Panc1 (cell line): ENCODE measurements at regions not wholly inside any gene's neighbourhood (a gene's known extent, or its start where the extent isn't known, plus 50 kb on each side); places are given as distances from the start of the nearest gene placed in this dataset.

Experiments used
- POLR2AphosphoS5 ChIP-seq: IDR thresholded peaks from 2 replicates; pipeline ENCODE4 v1.6.1; 2012; ENCODE audit warnings: mild to moderate bottlenecking, low read depth, low read length, moderate library complexity
- SIN3A ChIP-seq: IDR thresholded peaks from 2 replicates; pipeline ENCODE4 v1.6.1; 2012; ENCODE audit warnings: low read depth, mild to moderate bottlenecking, low read length, moderate library complexity, borderline replicate concordance; ENCODE audit not compliant: insufficient read depth
- TCF7L2 ChIP-seq: IDR thresholded peaks from 2 replicates; pipeline ENCODE4 v1.6.1; 2011; ENCODE audit warnings: mild to moderate bottlenecking, low read depth, low read length, inconsistent platforms
- TF ChIP-seq, protein P1 (sequence below): fragments of 450-650 bp; IDR thresholded peaks from 2 replicates; pipeline ENCODE4 v1.5.1; 2017; ENCODE audit warnings: mild to moderate bottlenecking
- TF ChIP-seq, protein P2 (sequence below), 2 experiments: IDR thresholded peaks; 2 replicates each; pipeline ENCODE4 v1.6.1; 2011 to 2012; ENCODE audit warnings: low read depth in 2 of 2, control low read depth in 1 of 2, low read length in 1 of 2, mild to moderate bottlenecking in 1 of 2, moderate library complexity in 1 of 2; ENCODE audit not compliant: insufficient read depth in 1 of 2

DNA sequence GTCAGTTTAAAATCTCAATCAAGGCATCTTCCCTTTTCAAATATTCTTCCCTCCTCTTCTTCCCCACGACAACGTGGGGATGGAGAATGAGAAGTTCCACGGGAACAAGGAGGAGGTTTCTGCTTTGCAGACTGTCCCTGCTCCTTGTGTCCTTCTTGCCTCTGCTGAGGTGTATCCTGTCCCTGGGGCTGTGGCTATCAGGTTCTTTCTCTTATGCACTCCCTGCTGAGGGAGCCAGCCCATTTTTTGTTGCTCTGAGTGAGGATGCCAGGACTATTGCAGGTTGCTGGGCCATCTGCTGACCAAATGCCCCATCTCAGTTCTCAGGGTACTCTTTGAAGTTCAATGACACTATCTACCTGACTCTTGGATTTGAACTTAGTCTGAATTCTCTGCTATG, 533.6 kb downstream of the RNF144B start:
- TF ChIP-seq, protein P1, sequence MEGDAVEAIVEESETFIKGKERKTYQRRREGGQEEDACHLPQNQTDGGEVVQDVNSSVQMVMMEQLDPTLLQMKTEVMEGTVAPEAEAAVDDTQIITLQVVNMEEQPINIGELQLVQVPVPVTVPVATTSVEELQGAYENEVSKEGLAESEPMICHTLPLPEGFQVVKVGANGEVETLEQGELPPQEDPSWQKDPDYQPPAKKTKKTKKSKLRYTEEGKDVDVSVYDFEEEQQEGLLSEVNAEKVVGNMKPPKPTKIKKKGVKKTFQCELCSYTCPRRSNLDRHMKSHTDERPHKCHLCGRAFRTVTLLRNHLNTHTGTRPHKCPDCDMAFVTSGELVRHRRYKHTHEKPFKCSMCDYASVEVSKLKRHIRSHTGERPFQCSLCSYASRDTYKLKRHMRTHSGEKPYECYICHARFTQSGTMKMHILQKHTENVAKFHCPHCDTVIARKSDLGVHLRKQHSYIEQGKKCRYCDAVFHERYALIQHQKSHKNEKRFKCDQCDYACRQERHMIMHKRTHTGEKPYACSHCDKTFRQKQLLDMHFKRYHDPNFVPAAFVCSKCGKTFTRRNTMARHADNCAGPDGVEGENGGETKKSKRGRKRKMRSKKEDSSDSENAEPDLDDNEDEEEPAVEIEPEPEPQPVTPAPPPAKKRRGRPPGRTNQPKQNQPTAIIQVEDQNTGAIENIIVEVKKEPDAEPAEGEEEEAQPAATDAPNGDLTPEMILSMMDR, result no peak
- TF ChIP-seq TCF7L2, result no peak
- TF ChIP-seq POLR2AphosphoS5, result no peak
- TF ChIP-seq, protein P2, sequence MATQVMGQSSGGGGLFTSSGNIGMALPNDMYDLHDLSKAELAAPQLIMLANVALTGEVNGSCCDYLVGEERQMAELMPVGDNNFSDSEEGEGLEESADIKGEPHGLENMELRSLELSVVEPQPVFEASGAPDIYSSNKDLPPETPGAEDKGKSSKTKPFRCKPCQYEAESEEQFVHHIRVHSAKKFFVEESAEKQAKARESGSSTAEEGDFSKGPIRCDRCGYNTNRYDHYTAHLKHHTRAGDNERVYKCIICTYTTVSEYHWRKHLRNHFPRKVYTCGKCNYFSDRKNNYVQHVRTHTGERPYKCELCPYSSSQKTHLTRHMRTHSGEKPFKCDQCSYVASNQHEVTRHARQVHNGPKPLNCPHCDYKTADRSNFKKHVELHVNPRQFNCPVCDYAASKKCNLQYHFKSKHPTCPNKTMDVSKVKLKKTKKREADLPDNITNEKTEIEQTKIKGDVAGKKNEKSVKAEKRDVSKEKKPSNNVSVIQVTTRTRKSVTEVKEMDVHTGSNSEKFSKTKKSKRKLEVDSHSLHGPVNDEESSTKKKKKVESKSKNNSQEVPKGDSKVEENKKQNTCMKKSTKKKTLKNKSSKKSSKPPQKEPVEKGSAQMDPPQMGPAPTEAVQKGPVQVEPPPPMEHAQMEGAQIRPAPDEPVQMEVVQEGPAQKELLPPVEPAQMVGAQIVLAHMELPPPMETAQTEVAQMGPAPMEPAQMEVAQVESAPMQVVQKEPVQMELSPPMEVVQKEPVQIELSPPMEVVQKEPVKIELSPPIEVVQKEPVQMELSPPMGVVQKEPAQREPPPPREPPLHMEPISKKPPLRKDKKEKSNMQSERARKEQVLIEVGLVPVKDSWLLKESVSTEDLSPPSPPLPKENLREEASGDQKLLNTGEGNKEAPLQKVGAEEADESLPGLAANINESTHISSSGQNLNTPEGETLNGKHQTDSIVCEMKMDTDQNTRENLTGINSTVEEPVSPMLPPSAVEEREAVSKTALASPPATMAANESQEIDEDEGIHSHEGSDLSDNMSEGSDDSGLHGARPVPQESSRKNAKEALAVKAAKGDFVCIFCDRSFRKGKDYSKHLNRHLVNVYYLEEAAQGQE (IDR thresholded peaks at IDR 0.05; ENCODE audit: insufficient read depth in 1 of 2, low read depth in 2 of 2, low read length in 1 of 2), result no peak
- TF ChIP-seq SIN3A, result no peak
